ENCODE measurements at regions not wholly inside any gene's neighbourhood (a gene's known extent, or its start where the extent isn't known, plus 50 kb on each side); places are given as distances from the start of the nearest gene placed in this dataset.

DNA sequence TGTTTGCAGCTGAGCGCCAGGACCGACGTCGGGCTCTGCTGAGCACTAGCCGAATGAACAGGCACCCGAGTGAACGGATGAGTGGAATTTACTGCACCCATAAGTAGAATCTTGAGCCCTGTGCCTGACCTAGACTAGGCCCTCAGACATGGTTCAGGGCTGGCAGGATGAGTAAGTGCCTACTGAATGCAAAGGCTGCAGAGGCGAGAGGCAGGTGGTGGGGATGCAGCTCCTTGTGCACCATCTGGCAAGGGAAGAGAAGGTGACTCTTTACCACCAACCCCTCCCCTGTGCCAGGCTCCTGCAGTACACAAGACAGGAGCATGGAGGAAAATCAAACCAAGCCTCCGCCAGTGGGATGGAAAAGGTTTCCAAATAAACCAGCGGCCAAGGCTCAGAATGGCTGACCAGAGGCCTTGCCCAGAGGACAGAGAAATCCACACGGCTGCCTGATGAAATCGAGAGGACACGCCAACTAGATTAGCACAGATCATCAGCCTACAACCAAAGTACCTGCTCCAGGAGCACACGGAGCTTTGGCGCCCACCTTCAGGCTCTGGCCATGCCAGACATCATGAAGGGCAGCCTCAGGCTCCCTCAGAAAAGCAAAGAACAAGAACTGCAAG, 141.7 kb upstream of the IQSEC1 start:
- Histone ChIP-seq H3K9me3 (ENCODE audit: control insufficient read depth, low read length) (no peaks in the 10 kb centered on the region), H3K4me1 (ENCODE audit: control insufficient read depth, insufficient read depth, low read length) (peaks cover 27% of the 10 kb centered on the region), H3K9ac (ENCODE audit: low read length) (no peak overlapping the region), H3K27me3 (replicated peaks; ENCODE audit: control insufficient read depth, insufficient read depth, low read length) (peaks cover 32% of the 10 kb centered on the region), H3K36me3 (ENCODE audit: control insufficient read depth, insufficient read depth, low read length, severe bottlenecking) (no peaks in the 10 kb centered on the region), H3K4me3 (ENCODE audit: low read length) (no peak overlapping the region)
- DNase-seq (ENCODE audit: low read depth), result no peak

DNA sequence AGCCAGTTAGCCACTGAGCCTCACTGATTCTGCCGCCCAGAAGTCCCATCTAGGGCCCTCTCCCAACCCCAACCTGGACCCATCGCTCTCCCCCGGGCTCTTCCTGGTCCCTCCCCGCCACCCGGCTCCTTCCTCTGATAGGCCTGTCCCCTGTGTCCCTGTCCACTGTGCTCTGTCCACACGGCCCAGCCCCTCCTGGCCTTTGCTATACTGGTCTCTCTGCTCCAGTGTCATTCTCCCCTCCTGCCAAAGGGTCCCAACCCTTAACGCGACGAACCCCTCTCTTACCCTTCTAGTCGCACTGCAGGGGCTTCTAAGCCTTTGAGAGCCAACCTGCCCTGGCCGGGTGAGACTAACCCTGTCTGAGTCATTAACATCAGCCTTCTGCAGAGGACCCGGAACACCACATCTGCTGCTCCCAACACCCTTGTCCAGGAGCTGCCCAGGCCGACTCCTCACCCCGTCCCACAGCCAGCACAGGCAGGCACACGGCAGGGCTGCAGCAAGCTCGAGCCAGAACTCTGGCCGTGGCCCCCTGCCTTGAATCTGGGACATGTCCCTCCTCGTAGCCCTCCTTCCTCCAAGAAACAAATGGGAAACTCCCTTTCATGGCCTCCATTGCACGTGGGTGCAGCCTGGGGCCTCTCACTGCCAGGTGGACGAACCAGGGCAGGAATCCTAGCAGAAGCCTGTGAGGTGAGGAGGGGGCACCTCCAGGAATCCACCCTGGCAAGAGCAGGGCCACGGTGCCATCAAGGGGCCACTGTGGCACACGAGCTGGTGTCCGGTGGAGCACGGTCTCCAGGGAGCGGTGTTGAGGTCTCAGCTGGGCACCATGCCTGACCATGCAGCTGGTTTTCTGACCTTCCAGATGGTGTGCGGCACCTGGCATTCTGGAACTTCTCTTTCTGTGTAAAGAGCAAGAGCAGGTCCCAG, 140.9 kb upstream of the IQSEC1 start:
- H3K9me3 ChIP-seq (ENCODE audit: control insufficient read depth, low read length), result no peaks in the 10 kb centered on the region
- no peak overlapping the region for H3K4me3 ChIP-seq (ENCODE audit: low read length)
- H3K9ac ChIP-seq (ENCODE audit: low read length), result no peak overlapping the region
- no peak for DNase-seq (ENCODE audit: low read depth)
- peaks cover 27% of the 10 kb centered on the region for H3K4me1 ChIP-seq (ENCODE audit: control insufficient read depth, insufficient read depth, low read length)
- H3K27me3 ChIP-seq (replicated peaks; ENCODE audit: control insufficient read depth, insufficient read depth, low read length), result peaks cover 29% of the 10 kb centered on the region
- H3K36me3 ChIP-seq (ENCODE audit: control insufficient read depth, insufficient read depth, low read length, severe bottlenecking), result no peaks in the 10 kb centered on the region

DNA sequence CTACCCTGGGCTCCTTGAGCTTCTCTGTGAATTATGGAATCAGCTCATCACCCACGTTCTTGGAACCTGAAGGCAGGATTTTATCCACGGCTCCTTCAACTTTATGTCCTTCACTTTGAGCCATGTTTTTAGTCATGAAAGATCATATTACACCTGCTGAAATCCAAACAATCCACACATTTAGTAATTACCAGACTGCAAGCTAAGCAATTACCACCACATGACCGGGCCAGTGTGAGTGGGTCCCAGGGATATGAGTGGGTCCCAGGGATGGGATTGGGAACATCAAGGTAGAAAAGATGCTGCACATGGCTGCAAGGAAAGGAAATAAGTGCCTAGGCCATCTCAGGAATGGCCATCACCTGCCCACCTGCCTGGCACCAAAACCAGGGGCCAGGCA, 140.3 kb upstream of the IQSEC1 start:
- no peaks in the 10 kb centered on the region for H3K36me3 ChIP-seq (ENCODE audit: control insufficient read depth, insufficient read depth, low read length, severe bottlenecking)
- no peak for DNase-seq (ENCODE audit: low read depth)

DNA sequence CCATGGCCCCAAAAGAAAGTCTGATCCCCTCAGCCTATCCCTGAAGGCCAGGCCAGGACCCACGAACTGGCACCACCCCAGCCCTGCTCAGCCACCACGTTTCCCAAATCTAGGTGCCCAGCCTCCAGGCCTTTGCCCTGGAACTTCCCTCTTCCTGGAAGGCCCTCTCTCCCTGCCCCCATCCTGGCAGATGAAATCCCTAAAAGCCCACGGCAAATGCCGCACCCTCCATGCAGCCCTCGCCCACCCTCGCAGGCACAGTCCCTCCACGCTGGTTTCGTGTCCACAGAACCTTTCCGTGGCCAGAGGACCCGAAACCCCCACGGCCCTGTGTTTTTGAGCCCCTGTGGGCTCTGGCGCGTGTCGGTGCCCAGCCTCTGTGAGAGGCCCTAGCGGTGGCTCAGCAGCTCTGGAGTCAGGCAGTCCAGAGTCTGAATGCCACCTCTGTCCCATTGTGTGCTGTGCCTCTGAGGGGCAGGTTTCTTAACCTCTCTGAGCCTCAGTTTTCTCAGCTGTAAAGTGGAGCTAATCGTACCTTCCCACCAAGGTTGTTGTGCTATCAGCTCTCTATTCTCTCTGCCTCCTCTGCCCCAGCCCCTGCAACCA, 138.5 kb upstream of the IQSEC1 start:
- Histone ChIP-seq H3K9me3 (ENCODE audit: control insufficient read depth, low read length) (no peaks in the 10 kb centered on the region), H3K4me1 (ENCODE audit: control insufficient read depth, insufficient read depth, low read length) (peaks cover 13% of the 10 kb centered on the region), H3K4me3 (ENCODE audit: low read length) (no peak overlapping the region), H3K27me3 (replicated peaks; ENCODE audit: control insufficient read depth, insufficient read depth, low read length) (peaks cover 34% of the 10 kb centered on the region), H3K36me3 (ENCODE audit: control insufficient read depth, insufficient read depth, low read length, severe bottlenecking) (no peaks in the 10 kb centered on the region), H3K9ac (ENCODE audit: low read length) (no peak overlapping the region)
- DNase-seq (ENCODE audit: low read depth), result no peak

More for the DNA sequence above, 140.3 kb upstream of the IQSEC1 start:
- Histone ChIP-seq H3K9ac (ENCODE audit: low read length) (no peak overlapping the region), H3K4me1 (ENCODE audit: control insufficient read depth, insufficient read depth, low read length) (peaks cover 27% of the 10 kb centered on the region), H3K4me3 (ENCODE audit: low read length) (no peak overlapping the region), H3K9me3 (ENCODE audit: control insufficient read depth, low read length) (no peaks in the 10 kb centered on the region), H3K27me3 (replicated peaks; ENCODE audit: control insufficient read depth, insufficient read depth, low read length) (peaks cover 24% of the 10 kb centered on the region)

DNA sequence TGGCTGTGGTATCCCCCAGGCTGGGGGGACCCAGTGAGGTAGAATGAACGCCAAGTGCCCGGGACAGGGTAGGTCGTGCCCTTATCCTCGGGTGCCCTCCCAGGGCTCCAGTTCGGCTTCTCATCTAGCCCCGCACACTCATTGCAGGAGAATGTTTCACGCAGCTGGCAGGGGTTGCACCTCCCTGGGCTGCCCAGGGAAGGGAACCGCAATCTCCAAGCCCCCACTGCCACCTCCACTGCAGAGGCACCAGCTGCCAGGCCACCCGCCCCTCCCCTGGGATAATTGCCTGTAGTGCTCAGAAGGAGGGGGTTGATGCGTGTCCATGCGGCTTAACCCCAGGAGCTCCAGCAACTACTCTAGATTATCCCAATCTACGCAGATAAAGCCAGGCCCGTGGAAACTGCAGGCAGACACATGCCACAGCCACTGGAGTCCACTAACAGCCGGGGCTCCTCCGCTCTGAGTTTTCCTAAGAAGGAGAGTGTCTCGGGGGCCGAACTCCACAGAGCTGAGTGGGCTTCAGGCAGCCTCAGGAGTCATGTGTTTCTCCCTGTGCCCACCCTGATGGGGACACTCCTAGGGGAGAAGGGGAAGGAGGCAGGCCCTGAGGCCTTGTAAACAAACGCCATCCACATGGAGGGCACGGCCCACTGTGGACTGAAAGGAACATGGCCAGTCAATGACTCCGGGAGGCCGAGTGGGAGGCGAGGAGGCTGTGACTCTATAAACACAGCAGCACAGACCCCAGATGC, 137.2 kb upstream of the IQSEC1 start:
- H3K9ac ChIP-seq (ENCODE audit: low read length), result no peak overlapping the region
- peaks cover 47% of the 10 kb centered on the region for H3K27me3 ChIP-seq (replicated peaks; ENCODE audit: control insufficient read depth, insufficient read depth, low read length)
- H3K4me1 ChIP-seq (ENCODE audit: control insufficient read depth, insufficient read depth, low read length), result peaks cover under 1% of the 10 kb centered on the region
- no peaks in the 10 kb centered on the region for H3K36me3 ChIP-seq (ENCODE audit: control insufficient read depth, insufficient read depth, low read length, severe bottlenecking)
- no peak for DNase-seq (ENCODE audit: low read depth)
- H3K4me3 ChIP-seq (ENCODE audit: low read length), result no peak overlapping the region
- no peaks in the 10 kb centered on the region for H3K9me3 ChIP-seq (ENCODE audit: control insufficient read depth, low read length)

DNA sequence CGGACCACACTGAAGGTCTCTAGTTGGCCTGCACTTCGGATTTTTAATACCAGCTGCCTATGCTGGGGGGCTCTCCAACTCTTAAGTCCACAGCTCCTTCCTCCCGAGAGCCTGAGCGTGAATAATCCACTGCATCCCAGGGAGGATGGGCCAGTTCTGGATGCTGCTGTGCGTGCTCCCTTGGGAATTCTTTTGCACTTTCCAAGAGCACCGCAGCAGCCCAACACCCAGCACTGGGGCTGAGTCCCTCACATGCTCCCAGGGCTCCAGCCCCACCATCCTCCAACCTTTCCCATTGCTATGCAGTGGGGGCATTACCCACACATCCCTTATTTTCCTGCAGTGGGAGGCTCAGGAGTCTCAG, 136.4 kb upstream of the IQSEC1 start:
- Histone ChIP-seq H3K4me1 (ENCODE audit: control insufficient read depth, insufficient read depth, low read length) (no peaks in the 10 kb centered on the region), H3K4me3 (ENCODE audit: low read length) (no peak overlapping the region), H3K27me3 (replicated peaks; ENCODE audit: control insufficient read depth, insufficient read depth, low read length) (peaks cover 51% of the 10 kb centered on the region), H3K9ac (ENCODE audit: low read length) (no peak overlapping the region), H3K9me3 (ENCODE audit: control insufficient read depth, low read length) (no peaks in the 10 kb centered on the region), H3K36me3 (ENCODE audit: control insufficient read depth, insufficient read depth, low read length, severe bottlenecking) (no peaks in the 10 kb centered on the region)
- DNase-seq (ENCODE audit: low read depth), result no peak

DNA sequence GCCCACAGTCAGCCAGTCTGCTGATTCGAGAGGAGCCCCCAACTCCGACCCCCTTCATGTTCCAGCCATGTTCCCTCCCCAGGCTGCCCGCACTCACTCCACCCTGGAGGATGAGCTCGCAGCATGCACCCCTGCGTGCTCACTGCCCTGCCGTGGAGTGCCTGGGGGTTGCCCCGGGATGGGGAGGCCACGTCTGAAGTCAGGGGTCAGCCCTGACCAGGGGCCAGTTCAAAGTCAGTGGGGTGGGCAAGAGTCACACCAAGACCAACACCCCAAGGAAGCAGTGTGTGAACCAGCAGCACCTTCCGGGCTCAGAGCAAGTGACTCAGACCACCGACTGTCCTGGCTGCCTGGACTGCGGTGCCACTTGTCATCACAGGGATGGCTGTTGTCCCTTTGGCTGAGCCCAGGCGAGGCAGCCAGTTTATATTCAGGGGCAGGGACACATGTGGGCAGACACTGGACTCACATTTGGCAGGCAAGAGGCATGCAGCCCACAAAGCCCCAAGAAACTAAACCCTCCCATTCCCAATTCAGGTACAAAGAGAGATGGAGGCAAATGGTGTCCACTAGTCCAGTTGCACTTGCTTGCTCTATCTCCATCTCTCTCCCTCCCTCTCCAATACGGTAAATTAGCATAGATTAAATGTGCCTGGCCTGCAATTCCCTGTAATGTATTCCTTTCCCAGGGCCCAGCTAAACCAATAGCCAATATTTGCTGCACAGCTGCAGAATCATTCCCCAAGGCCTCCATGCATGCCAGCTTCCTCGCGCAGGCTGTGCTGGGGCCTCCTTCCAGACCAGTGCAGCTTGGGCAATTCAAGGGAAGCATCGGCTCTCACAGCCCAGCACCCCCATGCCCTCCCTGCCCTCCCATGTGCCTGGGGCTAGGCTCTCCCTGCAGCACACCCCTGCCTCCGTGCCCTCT, 135.7 kb upstream of the IQSEC1 start:
- Histone ChIP-seq H3K4me3 (ENCODE audit: low read length) (no peak overlapping the region), H3K27me3 (replicated peaks; ENCODE audit: control insufficient read depth, insufficient read depth, low read length) (peaks cover 52% of the 10 kb centered on the region), H3K36me3 (ENCODE audit: control insufficient read depth, insufficient read depth, low read length, severe bottlenecking) (no peaks in the 10 kb centered on the region), H3K9ac (ENCODE audit: low read length) (no peak overlapping the region), H3K9me3 (ENCODE audit: control insufficient read depth, low read length) (no peaks in the 10 kb centered on the region), H3K4me1 (ENCODE audit: control insufficient read depth, insufficient read depth, low read length) (no peaks in the 10 kb centered on the region)
- DNase-seq (ENCODE audit: low read depth), result no peak

DNA sequence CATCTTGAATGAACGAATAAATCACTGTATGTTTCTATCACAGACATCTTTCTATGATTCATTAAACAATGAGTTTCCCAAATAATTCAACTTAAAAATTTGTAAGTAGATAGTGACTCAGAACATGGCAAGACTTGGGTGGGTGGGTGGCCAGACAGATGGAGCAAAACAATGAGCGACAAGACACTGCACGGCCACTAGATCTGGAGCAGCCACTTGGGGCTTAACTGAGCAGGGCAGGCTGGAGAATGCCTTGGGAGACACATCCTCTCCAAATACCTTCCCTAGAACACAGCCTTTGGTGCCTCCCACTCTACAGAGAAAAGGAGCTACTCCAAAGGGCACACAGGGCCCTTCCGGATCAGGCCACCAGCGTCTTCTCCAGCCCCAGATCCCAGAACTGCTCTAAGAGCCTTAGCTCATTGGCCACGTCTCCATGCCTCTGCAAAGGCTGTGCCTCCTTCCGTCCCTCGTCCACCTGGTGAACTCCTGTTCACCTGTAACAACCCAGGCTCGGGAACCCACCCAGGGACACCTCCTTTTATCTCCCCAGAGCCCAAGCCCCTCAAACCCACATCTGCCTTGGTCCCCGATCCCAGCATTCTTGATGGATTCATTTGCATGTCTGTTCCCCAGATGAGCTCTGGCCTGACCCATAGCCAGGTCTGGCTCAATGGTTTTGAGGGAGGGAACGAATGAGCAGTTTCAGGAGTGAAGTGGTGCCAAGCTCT, 134.9 kb upstream of the IQSEC1 start:
- no peak for DNase-seq (ENCODE audit: low read depth)
- no peak overlapping the region for H3K9ac ChIP-seq (ENCODE audit: low read length)
- no peak overlapping the region for H3K4me3 ChIP-seq (ENCODE audit: low read length)
- no peaks in the 10 kb centered on the region for H3K36me3 ChIP-seq (ENCODE audit: control insufficient read depth, insufficient read depth, low read length, severe bottlenecking)
- H3K27me3 ChIP-seq (replicated peaks; ENCODE audit: control insufficient read depth, insufficient read depth, low read length), result peaks cover 50% of the 10 kb centered on the region
- H3K4me1 ChIP-seq (ENCODE audit: control insufficient read depth, insufficient read depth, low read length), result no peaks in the 10 kb centered on the region
- H3K9me3 ChIP-seq (ENCODE audit: control insufficient read depth, low read length), result no peaks in the 10 kb centered on the region

DNA sequence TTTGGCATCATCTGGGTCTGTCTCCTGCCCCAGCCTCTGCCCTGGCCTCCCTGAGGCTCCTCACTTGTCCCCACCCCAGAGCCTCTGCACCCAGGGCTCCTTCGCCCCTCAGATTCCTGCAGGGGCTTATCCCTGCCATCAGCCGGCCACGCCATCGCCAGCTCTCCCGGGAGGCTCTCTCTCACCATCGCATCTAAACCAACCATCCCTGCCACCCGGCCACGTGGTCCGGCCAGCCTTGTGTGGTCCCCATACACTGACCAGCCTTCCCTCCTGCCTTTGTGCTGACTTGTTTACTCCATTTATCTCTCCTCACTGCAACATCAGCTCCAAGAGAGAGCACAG, 134.3 kb upstream of the IQSEC1 start:
- Histone ChIP-seq H3K9ac (ENCODE audit: low read length) (no peak overlapping the region), H3K9me3 (ENCODE audit: control insufficient read depth, low read length) (no peaks in the 10 kb centered on the region), H3K27me3 (replicated peaks; ENCODE audit: control insufficient read depth, insufficient read depth, low read length) (peaks cover 50% of the 10 kb centered on the region), H3K36me3 (ENCODE audit: control insufficient read depth, insufficient read depth, low read length, severe bottlenecking) (no peaks in the 10 kb centered on the region), H3K4me3 (ENCODE audit: low read length) (no peak overlapping the region), H3K4me1 (ENCODE audit: control insufficient read depth, insufficient read depth, low read length) (no peaks in the 10 kb centered on the region)
- no peak for DNase-seq (ENCODE audit: low read depth)

All from adipocyte (in vitro differentiated cells).